ENCODE measurements at regions not wholly inside any gene's neighbourhood (a gene's known extent, or its start where the extent isn't known, plus 50 kb on each side); places are given as distances from the start of the nearest gene placed in this dataset.

- no peak for TF ChIP-seq CTCF (conservative IDR thresholded peaks at IDR 0.05)
- TF ChIP-seq ZFX (IDR thresholded peaks at IDR 0.05), result no peak
Measured at GRCh38 chr9:124190761-124191160, 67.0 kb upstream of the NEK6 start.
